GM12892 (cell line): ENCODE measurements at regions not wholly inside any gene's neighbourhood (a gene's known extent, or its start where the extent isn't known, plus 50 kb on each side); places are given as distances from the start of the nearest gene placed in this dataset.

Source experiments
- POLR2A ChIP-seq: IDR thresholded peaks from 2 replicates; pipeline ENCODE4 v1.6.1; 2011; ENCODE audit warnings: low read depth, low read length, control low read depth
- POLR2AphosphoS5 ChIP-seq: IDR thresholded peaks from 2 replicates; pipeline ENCODE4 v1.6.1; 2011; ENCODE audit warnings: low read depth, low read length, control low read depth
- TAF1 ChIP-seq: IDR thresholded peaks from 2 replicates; pipeline ENCODE4 v1.6.1; 2011; ENCODE audit warnings: low read depth, mild to moderate bottlenecking, control low read depth, low read length, borderline replicate concordance

DNA sequence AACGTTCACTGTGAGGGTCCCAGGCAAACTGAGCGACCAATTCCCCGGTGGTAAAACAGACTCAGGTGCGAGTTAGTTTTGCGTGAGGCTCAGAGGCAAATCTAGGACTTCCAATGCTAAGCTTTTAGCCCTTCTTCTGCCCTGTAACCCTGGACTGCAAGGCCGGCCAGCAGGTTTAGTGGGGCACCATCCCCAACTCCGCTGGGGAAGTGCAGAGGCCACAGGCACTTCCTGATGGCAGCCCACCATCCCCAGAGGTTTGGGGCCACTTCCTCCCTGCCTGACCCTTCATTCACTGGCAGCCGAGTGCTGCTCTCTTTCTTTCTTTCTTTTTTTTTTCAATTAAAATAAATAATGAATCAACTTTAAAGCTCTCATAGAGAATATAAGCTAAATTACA is 124.6 kb upstream of the B3GAT1 start:
- TF ChIP-seq POLR2A = no peak
- TF ChIP-seq POLR2AphosphoS5 = no peak
- no peak for TF ChIP-seq TAF1
